GM18502 (cell line): ENCODE measurements at regions not wholly inside any gene's neighbourhood (a gene's known extent, or its start where the extent isn't known, plus 50 kb on each side); places are given as distances from the start of the nearest gene placed in this dataset.

Source experiments
- ATAC-seq: cut with Tn5 transposase; IDR thresholded peaks from one replicate; pipeline ENCODE4 v1.9.1; 2021; ENCODE audit warnings: mild to moderate bottlenecking; ENCODE audit not compliant: unreplicated experiment, poor library complexity

- ATAC-seq, result no peak
These were observed 80.6 kb downstream of the TNFSF18 start for GRCh38 chr1:172970186-172970585.

GRCh38 chr1:172971241-172971640 lies 79.5 kb downstream of the TNFSF18 start:
- no peak for ATAC-seq

GRCh38 chr1:172972258-172972657 lies 78.5 kb downstream of the TNFSF18 start:
- no peak for ATAC-seq

GRCh38 chr1:172973424-172973823 lies 77.3 kb downstream of the TNFSF18 start:
- no peak for ATAC-seq

GRCh38 chr1:172976222-172977041 lies 74.3 kb downstream of the TNFSF18 start:
- ATAC-seq, result no peak

- ATAC-seq, result no peak
These were observed 73.3 kb downstream of the TNFSF18 start for GRCh38 chr1:172977296-172978017.

- ATAC-seq, result no peak
These were observed 72.1 kb downstream of the TNFSF18 start for GRCh38 chr1:172978595-172978994.

- ATAC-seq, result no peak
These were observed 70.9 kb downstream of the TNFSF18 start for GRCh38 chr1:172979828-172980227.

- ATAC-seq, result no peak
These were observed 70.3 kb downstream of the TNFSF18 start for GRCh38 chr1:172980456-172980855.

GRCh38 chr1:172980971-172981370 lies 69.8 kb downstream of the TNFSF18 start:
- ATAC-seq, result no peak
